Naive thymus-derived CD8-positive, alpha-beta T cell (primary cell): ENCODE measurements at regions not wholly inside any gene's neighbourhood (a gene's known extent, or its start where the extent isn't known, plus 50 kb on each side); places are given as distances from the start of the nearest gene placed in this dataset.

Experiments used
- ATAC-seq, 2 donors: fragments of 150-1000 bp; cut with Tn5 transposase in 1 of 2; sonication (Bioruptor Pico), chemical (Tn5 transposase) in 1 of 2; 1 replicate in 1 of 2; 2 replicates in 1 of 2; pipeline ENCODE4 v1.10.0; 2021; ENCODE audit warnings: mild to moderate bottlenecking in 2 of 2, moderate library complexity in 2 of 2
- POLR2A ChIA-PET: fragments of 350-600 bp; sonication (Branson Sonifier 250); formaldehyde crosslinking; loops from one replicate; lab custom pipeline; 2021; ENCODE audit warnings: antibody characterized with exemption; lab: Charles Lee
- DNase-seq, 10 donors: peaks; one replicate each; pipeline versions ENCODE4 v3.0.0 to v3.0.0-alpha.2; 2020 to 2022
- H3K27ac Mint-ChIP-seq, 10 donors: one replicate each; pipeline ENCODE4 v1.8.0; 2020 to 2022; ENCODE audit warnings: mild to moderate bottlenecking in 10 of 10, mixed read lengths in 10 of 10, moderate library complexity in 4 of 10, inconsistent platforms in 1 of 10
- H3K27me3 Mint-ChIP-seq, 5 donors: one replicate each; pipeline ENCODE4 v1.8.0; 2021 to 2022; ENCODE audit warnings: mixed read lengths in 5 of 5
- H3K36me3 Mint-ChIP-seq, 3 donors: one replicate each; pipeline ENCODE4 v1.8.0; 2020 to 2022; ENCODE audit warnings: mixed read lengths in 3 of 3, mild to moderate bottlenecking in 2 of 3, inconsistent platforms in 1 of 3
- H3K4me1 Mint-ChIP-seq, 4 donors: one replicate each; pipeline ENCODE4 v1.8.0; 2021 to 2022; ENCODE audit warnings: mixed read lengths in 4 of 4
- H3K4me3 Mint-ChIP-seq, 10 donors: one replicate each; pipeline ENCODE4 v1.8.0; 2020 to 2022; ENCODE audit warnings: mild to moderate bottlenecking in 10 of 10, mixed read lengths in 10 of 10, moderate library complexity in 6 of 10, inconsistent platforms in 1 of 10
- H3K9me3 Mint-ChIP-seq, 9 donors: one replicate each; pipeline ENCODE4 v1.8.0; 2020 to 2022; ENCODE audit warnings: mixed read lengths in 9 of 9, mild to moderate bottlenecking in 3 of 9, inconsistent platforms in 1 of 9, moderate library complexity in 1 of 9

DNA sequence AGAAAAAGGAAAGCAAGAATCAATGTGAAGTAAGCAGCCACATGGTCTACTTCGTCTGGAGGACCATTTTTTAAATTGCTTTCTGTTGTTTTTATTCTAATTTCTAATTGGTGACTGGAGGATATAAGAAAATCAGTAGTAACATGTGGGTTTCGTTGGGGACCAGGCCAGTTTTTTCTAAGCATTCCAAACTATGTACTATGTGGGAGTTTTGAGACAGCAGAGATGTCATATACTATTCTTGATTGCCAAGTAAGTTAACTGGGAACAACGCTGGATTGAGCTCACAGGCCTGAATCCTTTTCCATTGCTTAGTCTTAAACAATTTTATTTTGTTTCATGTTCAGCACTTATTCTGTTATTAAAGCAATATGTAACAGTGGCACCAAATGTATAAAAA lies 225.7 kb downstream of the TMEM167A start:
- Mint-ChIP-seq H3K9me3 (peaks cover 0 to 4% (median 0%) of the 10 kb centered on the region in 9 donors), H3K27ac (no peak overlapping the region), H3K4me3 (no peak overlapping the region), H3K36me3 (no peaks in the 10 kb centered on the region), H3K27me3 (peaks cover 0 to 9% (median 4%) of the 10 kb centered on the region in 5 donors), H3K4me1 (no peaks in the 10 kb centered on the region)
- DNase-seq, result no peak
- no peak for ATAC-seq
- POLR2A ChIA-PET, result no interaction called here

GRCh38 chr5:82850393-82850792 lies 226.8 kb downstream of the TMEM167A start:
- Mint-ChIP-seq H3K27ac (no peak overlapping the region), H3K36me3 (no peaks in the 10 kb centered on the region), H3K4me1 (no peaks in the 10 kb centered on the region), H3K9me3 (peaks cover 0 to 5% (median 0%) of the 10 kb centered on the region in 9 donors), H3K4me3 (no peak overlapping the region), H3K27me3 (peaks cover 0 to 12% (median 6%) of the 10 kb centered on the region in 5 donors)
- ATAC-seq, result no peak
- POLR2A ChIA-PET, result no interaction called here
- DNase-seq, result no peak

DNA sequence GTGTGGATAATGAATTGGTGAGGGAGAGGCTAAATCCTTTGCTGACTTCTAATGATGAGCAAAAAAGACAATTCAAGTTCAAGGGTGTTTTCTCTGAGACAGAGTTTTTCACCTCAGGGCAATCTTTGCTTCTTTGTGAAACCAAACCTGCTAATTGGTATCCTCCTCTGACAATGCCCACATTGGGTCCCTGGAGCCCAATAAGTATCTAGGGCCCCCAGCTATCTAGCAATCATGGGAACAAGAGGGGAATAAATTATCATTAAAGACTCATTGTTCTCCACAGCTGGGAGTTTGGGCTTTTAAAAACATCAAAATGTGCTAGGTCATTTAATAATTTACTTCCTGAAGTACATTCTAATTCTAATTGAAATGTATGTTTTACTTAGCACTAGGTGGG lies 227.3 kb downstream of the TMEM167A start:
- Mint-ChIP-seq H3K27ac (no peak overlapping the region), H3K27me3 (peaks cover 0 to 17% (median 6%) of the 10 kb centered on the region in 5 donors), H3K9me3 (peaks cover 0 to 5% (median 0%) of the 10 kb centered on the region in 9 donors), H3K4me1 (no peaks in the 10 kb centered on the region), H3K36me3 (no peaks in the 10 kb centered on the region), H3K4me3 (no peak overlapping the region)
- DNase-seq (no peak), ATAC-seq (no peak)
- POLR2A ChIA-PET, result no interaction called here

DNA sequence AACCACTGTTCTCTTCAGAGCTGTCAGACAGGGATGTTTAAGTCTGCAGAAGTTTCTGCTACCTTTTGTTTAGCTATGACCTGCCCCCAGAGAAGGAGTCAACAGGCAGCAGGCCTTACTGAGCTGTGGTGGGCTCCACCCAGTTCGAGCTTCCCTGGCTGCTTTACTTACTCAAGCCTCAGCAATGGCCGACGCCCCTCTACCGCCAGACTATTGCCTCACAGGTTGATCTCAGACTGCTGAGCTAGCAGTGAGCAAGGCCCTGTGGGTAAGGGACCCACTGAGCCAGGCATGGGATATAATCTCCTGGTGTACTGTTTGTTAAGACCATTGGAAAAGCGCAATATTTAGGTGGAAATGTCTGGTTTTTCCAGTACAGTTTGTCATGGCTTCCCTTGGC lies 229.6 kb downstream of the TMEM167A start:
- Mint-ChIP-seq H3K4me3 (no peak overlapping the region), H3K36me3 (no peaks in the 10 kb centered on the region), H3K4me1 (no peaks in the 10 kb centered on the region), H3K27ac (no peak overlapping the region), H3K27me3 (peaks cover 0 to 19% (median 9%) of the 10 kb centered on the region in 5 donors), H3K9me3 (peaks cover 0 to 10% (median 1%) of the 10 kb centered on the region in 9 donors)
- DNase-seq (no peak), ATAC-seq (no peak)
- POLR2A ChIA-PET, result no interaction called here

- Mint-ChIP-seq H3K4me1 (no peaks in the 10 kb centered on the region), H3K36me3 (peaks cover 0 to 7% (median 0%) of the 10 kb centered on the region in 3 donors), H3K4me3 (no peak overlapping the region), H3K27me3 (peaks cover 0 to 4% (median 1%) of the 10 kb centered on the region in 5 donors), H3K9me3 (peaks cover 0 to 20% (median 9%) of the 10 kb centered on the region in 9 donors), H3K27ac (no peak overlapping the region)
- POLR2A ChIA-PET, result no interaction called here
- DNase-seq (no peak), ATAC-seq (no peak)
Observed at GRCh38 chr5:82839881-82840280, 237.3 kb downstream of the TMEM167A start.

DNA sequence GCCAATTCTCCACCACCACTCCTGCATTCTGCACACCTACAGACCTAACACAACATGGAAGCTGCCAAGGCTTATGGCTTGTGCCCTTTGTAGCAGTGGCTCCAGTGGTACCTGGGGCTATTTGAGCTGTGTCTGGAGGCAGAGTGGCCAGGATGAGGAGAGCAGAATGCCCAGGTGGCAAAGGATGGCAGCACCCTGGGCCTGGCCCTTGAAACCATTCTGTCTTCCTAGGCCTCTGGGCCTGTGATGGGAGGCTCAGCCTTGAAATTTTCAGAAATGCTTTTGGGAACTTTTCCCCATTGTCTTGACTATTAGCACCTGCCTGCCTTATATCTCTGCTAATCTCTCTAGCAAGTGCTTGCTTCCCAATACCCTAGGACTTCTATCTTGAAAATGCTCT lies 241.7 kb downstream of the TMEM167A start:
- no peak for ATAC-seq
- no peak overlapping the region for H3K4me3 Mint-ChIP-seq
- peaks cover 0 to 22% (median 10%) of the 10 kb centered on the region in 9 donors for H3K9me3 Mint-ChIP-seq
- H3K36me3 Mint-ChIP-seq, result peaks cover 0 to 14% (median 0%) of the 10 kb centered on the region in 3 donors
- POLR2A ChIA-PET, result no interaction called here
- DNase-seq, result no peak
- no peaks in the 10 kb centered on the region for H3K4me1 Mint-ChIP-seq
- H3K27me3 Mint-ChIP-seq, result peaks cover 0 to under 1% (median 0%) of the 10 kb centered on the region in 5 donors
- no peak overlapping the region for H3K27ac Mint-ChIP-seq

GRCh38 chr5:82834151-82834550 lies 243.0 kb downstream of the TMEM167A start:
- POLR2A ChIA-PET, result no interaction called here
- peaks cover 0 to 22% (median 10%) of the 10 kb centered on the region in 9 donors for H3K9me3 Mint-ChIP-seq
- peaks cover 0 to 2% (median 0%) of the 10 kb centered on the region in 5 donors for H3K27me3 Mint-ChIP-seq
- H3K36me3 Mint-ChIP-seq, result peaks cover 0 to 14% (median 0%) of the 10 kb centered on the region in 3 donors
- no peak for DNase-seq
- no peaks in the 10 kb centered on the region for H3K4me1 Mint-ChIP-seq
- no peak overlapping the region for H3K4me3 Mint-ChIP-seq
- no peak overlapping the region for H3K27ac Mint-ChIP-seq
- no peak for ATAC-seq

GRCh38 chr5:82833277-82833676 lies 243.9 kb downstream of the TMEM167A start:
- DNase-seq, result no peak
- H3K36me3 Mint-ChIP-seq, result peaks cover 0 to 14% (median 0%) of the 10 kb centered on the region in 3 donors
- H3K4me1 Mint-ChIP-seq, result no peaks in the 10 kb centered on the region
- H3K4me3 Mint-ChIP-seq, result no peak overlapping the region
- H3K9me3 Mint-ChIP-seq, result peaks cover 0 to 22% (median 10%) of the 10 kb centered on the region in 9 donors
- no peak overlapping the region for H3K27ac Mint-ChIP-seq
- ATAC-seq, result no peak
- POLR2A ChIA-PET, result no interaction called here
- peaks cover 0 to 2% (median 0%) of the 10 kb centered on the region in 5 donors for H3K27me3 Mint-ChIP-seq

DNA sequence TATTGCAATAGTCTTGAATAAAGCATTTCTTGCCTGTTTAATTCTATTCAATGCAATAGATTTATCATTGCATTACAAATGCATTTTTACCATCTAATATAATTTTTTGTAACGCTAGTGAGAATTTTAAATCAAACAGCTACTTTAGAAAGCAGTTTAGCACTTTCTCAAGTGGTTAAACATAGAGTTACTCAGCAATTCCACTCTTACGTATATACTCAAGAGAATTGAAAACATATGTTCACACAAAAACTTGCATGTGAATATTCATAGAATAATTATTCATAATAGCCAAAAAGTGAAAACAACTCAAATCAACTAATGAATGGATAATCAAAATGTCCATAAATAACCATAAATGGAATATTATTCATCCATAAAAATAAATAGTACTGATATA lies 244.7 kb downstream of the TMEM167A start:
- DNase-seq (no peak), ATAC-seq (no peak)
- H3K36me3 Mint-ChIP-seq, result peaks cover 0 to 14% (median 0%) of the 10 kb centered on the region in 3 donors
- POLR2A ChIA-PET, result no interaction called here
- peaks cover 0 to 22% (median 8%) of the 10 kb centered on the region in 9 donors for H3K9me3 Mint-ChIP-seq
- H3K27me3 Mint-ChIP-seq, result peaks cover 0 to 2% (median 0%) of the 10 kb centered on the region in 5 donors
- H3K27ac Mint-ChIP-seq, result no peak overlapping the region
- no peaks in the 10 kb centered on the region for H3K4me1 Mint-ChIP-seq
- H3K4me3 Mint-ChIP-seq, result no peak overlapping the region

- Mint-ChIP-seq H3K27me3 (peaks cover 0 to 2% (median 0%) of the 10 kb centered on the region in 5 donors), H3K27ac (no peak overlapping the region), H3K9me3 (no peaks in the 10 kb centered on the region), H3K4me3 (no peak overlapping the region), H3K4me1 (no peaks in the 10 kb centered on the region), H3K36me3 (no peaks in the 10 kb centered on the region)
- DNase-seq (no peak), ATAC-seq (no peak)
- POLR2A ChIA-PET, result no interaction called here
Observed at GRCh38 chr5:82828211-82828610, 249.0 kb downstream of the TMEM167A start.

GRCh38 chr5:82827651-82828050 lies 249.5 kb downstream of the TMEM167A start:
- ATAC-seq, result no peak
- DNase-seq, result no peak
- H3K4me1 Mint-ChIP-seq, result no peaks in the 10 kb centered on the region
- no peaks in the 10 kb centered on the region for H3K36me3 Mint-ChIP-seq
- POLR2A ChIA-PET, result no interaction called here
- no peaks in the 10 kb centered on the region for H3K9me3 Mint-ChIP-seq
- no peak overlapping the region for H3K4me3 Mint-ChIP-seq
- no peak overlapping the region for H3K27ac Mint-ChIP-seq
- peaks cover 0 to 2% (median 0%) of the 10 kb centered on the region in 5 donors for H3K27me3 Mint-ChIP-seq

DNA sequence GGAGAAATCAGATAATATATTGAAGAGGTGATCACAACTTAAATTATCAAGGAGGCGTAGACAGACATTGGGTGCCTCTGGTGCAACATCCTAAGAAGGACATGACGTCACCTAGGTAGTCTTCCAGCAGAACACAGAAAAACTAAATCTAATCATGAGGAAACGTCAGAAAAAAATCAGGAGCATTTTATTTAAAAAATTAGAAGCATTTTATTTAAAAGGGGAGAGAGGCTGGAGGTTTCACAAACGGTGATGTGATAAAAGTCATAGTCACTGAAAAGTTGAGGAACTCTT lies 254.6 kb downstream of the TMEM167A start:
- ATAC-seq, result no peak
- Mint-ChIP-seq H3K4me3 (no peak overlapping the region), H3K36me3 (no peaks in the 10 kb centered on the region), H3K9me3 (no peaks in the 10 kb centered on the region), H3K27me3 (no peaks in the 10 kb centered on the region), H3K27ac (no peak overlapping the region), H3K4me1 (peaks cover 0 to 17% (median 0%) of the 10 kb centered on the region in 4 donors)
- POLR2A ChIA-PET, result no interaction called here
- DNase-seq, result no peak

DNA sequence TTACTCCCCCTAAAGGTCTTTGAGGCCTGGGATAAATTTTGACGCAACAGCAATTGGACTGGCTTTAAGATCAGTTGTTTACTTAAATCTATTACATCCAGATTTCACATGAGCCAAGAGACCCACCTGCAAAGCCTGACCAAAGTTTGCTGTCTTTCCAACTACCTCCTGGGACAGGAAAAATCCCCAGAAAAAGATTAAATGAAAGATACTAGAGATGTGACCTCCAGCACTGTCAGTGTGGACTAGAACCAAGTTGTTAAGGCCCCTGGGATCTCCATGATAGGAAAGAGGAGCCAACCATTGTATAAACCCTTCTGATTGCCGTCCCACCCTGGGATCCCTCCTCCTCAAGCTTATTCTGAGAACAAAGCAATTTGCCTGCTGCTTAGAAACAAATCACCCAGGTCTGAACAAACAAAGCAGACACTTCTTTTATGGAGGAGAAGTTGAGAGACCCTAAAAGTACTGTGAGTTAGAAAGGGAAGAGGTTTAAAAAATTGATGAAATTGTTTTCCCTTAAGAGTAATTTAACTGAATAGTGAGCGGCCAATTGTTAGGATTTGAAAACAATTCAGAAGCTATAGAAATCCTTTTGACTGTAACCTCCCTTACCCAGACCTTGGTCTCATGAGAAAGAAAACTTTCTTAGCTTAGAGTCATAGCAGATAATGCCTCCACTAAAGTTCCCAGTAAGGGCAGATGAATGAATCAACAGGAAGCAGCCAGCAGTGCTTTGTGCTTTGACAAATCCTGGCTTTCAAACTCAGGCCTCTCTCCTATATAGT lies 255.2 kb downstream of the TMEM167A start:
- H3K9me3 Mint-ChIP-seq, result no peaks in the 10 kb centered on the region
- POLR2A ChIA-PET, result no interaction called here
- no peak for ATAC-seq

More for the DNA sequence above, 255.2 kb downstream of the TMEM167A start:
- Mint-ChIP-seq H3K36me3 (no peaks in the 10 kb centered on the region), H3K27me3 (no peaks in the 10 kb centered on the region), H3K4me1 (peaks cover 0 to 17% (median 0%) of the 10 kb centered on the region in 4 donors), H3K4me3 (no peak overlapping the region), H3K27ac (no peak overlapping the region)
- no peak for DNase-seq
